Memory B cell (primary cell): ENCODE measurements at regions not wholly inside any gene's neighbourhood (a gene's known extent, or its start where the extent isn't known, plus 50 kb on each side); places are given as distances from the start of the nearest gene placed in this dataset.

ENCODE experiments used
- ATAC-seq: fragments of 150-1000 bp; cut with Tn5 transposase; 2 replicates; pipeline ENCODE4 v1.10.0; 2021; ENCODE audit warnings: low read depth, mild to moderate bottlenecking, moderate library complexity
- DNase-seq, 2 donors: peaks; one replicate each; pipeline ENCODE4 v3.0.0; 2022; ENCODE audit warnings: low spot score in 2 of 2
- H3K27ac Mint-ChIP-seq: one replicate; pipeline ENCODE4 v1.8.0; 2022; ENCODE audit warnings: mild to moderate bottlenecking, moderate library complexity, mixed read lengths
- H3K27me3 Mint-ChIP-seq: one replicate; pipeline ENCODE4 v1.8.0; 2022; ENCODE audit warnings: mixed read lengths
- H3K36me3 Mint-ChIP-seq: one replicate; pipeline ENCODE4 v1.8.0; 2022; ENCODE audit warnings: mild to moderate bottlenecking, mixed read lengths
- H3K4me1 Mint-ChIP-seq: one replicate; pipeline ENCODE4 v1.8.0; 2022; ENCODE audit warnings: mixed read lengths
- H3K4me3 Mint-ChIP-seq: one replicate; pipeline ENCODE4 v1.8.0; 2022; ENCODE audit warnings: mild to moderate bottlenecking, moderate library complexity, mixed read lengths
- H3K9me3 Mint-ChIP-seq: one replicate; pipeline ENCODE4 v1.8.0; 2022; ENCODE audit warnings: mixed read lengths

GRCh38 chr11:92306966-92307510 lies 82.4 kb downstream of the FAT3 start:
- Mint-ChIP-seq H3K27me3 (no peaks in the 10 kb centered on the region), H3K9me3 (peaks cover 1% of the 10 kb centered on the region), H3K36me3 (no peaks in the 10 kb centered on the region), H3K4me3 (no peak overlapping the region), H3K27ac (no peak overlapping the region), H3K4me1 (no peaks in the 10 kb centered on the region)
- no peak for ATAC-seq
- DNase-seq: no peak

- no peaks in the 10 kb centered on the region for H3K36me3 Mint-ChIP-seq
- H3K27ac Mint-ChIP-seq: no peak overlapping the region
- no peak for DNase-seq
- no peaks in the 10 kb centered on the region for H3K4me1 Mint-ChIP-seq
- ATAC-seq: no peak
- H3K27me3 Mint-ChIP-seq: no peaks in the 10 kb centered on the region
- no peaks in the 10 kb centered on the region for H3K9me3 Mint-ChIP-seq
- H3K4me3 Mint-ChIP-seq: no peak overlapping the region
Observed at GRCh38 chr11:92308366-92308765, 83.7 kb downstream of the FAT3 start.

- H3K27me3 Mint-ChIP-seq: no peaks in the 10 kb centered on the region
- DNase-seq (no peak), ATAC-seq (no peak)
- H3K4me3 Mint-ChIP-seq: no peak overlapping the region
- no peaks in the 10 kb centered on the region for H3K36me3 Mint-ChIP-seq
- no peaks in the 10 kb centered on the region for H3K4me1 Mint-ChIP-seq
- no peaks in the 10 kb centered on the region for H3K9me3 Mint-ChIP-seq
- no peak overlapping the region for H3K27ac Mint-ChIP-seq
Observed at GRCh38 chr11:92311616-92312449, 87.2 kb downstream of the FAT3 start.

GRCh38 chr11:92313784-92314183 lies 89.2 kb downstream of the FAT3 start:
- H3K4me1 Mint-ChIP-seq: no peaks in the 10 kb centered on the region
- no peak for ATAC-seq
- no peaks in the 10 kb centered on the region for H3K27me3 Mint-ChIP-seq

GRCh38 chr11:92314499-92314898 lies 89.9 kb downstream of the FAT3 start:
- ATAC-seq (no peak), DNase-seq (no peak)
- H3K4me1 Mint-ChIP-seq: no peaks in the 10 kb centered on the region
- no peaks in the 10 kb centered on the region for H3K27me3 Mint-ChIP-seq
- H3K36me3 Mint-ChIP-seq: no peaks in the 10 kb centered on the region
- H3K9me3 Mint-ChIP-seq: no peaks in the 10 kb centered on the region
- no peak overlapping the region for H3K27ac Mint-ChIP-seq
- H3K4me3 Mint-ChIP-seq: no peak overlapping the region

More at GRCh38 chr11:92313784-92314183, 89.2 kb downstream of the FAT3 start:
- H3K27ac Mint-ChIP-seq: no peak overlapping the region
- H3K36me3 Mint-ChIP-seq: no peaks in the 10 kb centered on the region
- no peaks in the 10 kb centered on the region for H3K9me3 Mint-ChIP-seq
- no peak for DNase-seq
- no peak overlapping the region for H3K4me3 Mint-ChIP-seq

- Mint-ChIP-seq H3K36me3 (no peaks in the 10 kb centered on the region), H3K4me3 (no peak overlapping the region), H3K27me3 (no peaks in the 10 kb centered on the region), H3K4me1 (no peaks in the 10 kb centered on the region), H3K9me3 (no peaks in the 10 kb centered on the region), H3K27ac (no peak overlapping the region)
- ATAC-seq: no peak
- no peak for DNase-seq
Observed at GRCh38 chr11:92316106-92316809, 91.6 kb downstream of the FAT3 start.

- no peak for ATAC-seq
- no peaks in the 10 kb centered on the region for H3K36me3 Mint-ChIP-seq
- H3K27ac Mint-ChIP-seq: no peak overlapping the region
- no peak for DNase-seq
- H3K4me3 Mint-ChIP-seq: no peak overlapping the region
- no peaks in the 10 kb centered on the region for H3K4me1 Mint-ChIP-seq
- H3K27me3 Mint-ChIP-seq: no peaks in the 10 kb centered on the region
- H3K9me3 Mint-ChIP-seq: no peaks in the 10 kb centered on the region
Observed at GRCh38 chr11:92317222-92317621, 92.6 kb downstream of the FAT3 start.

GRCh38 chr11:92317721-92318120 lies 93.1 kb downstream of the FAT3 start:
- Mint-ChIP-seq H3K4me3 (no peak overlapping the region), H3K9me3 (peaks cover under 1% of the 10 kb centered on the region), H3K4me1 (no peaks in the 10 kb centered on the region), H3K36me3 (no peaks in the 10 kb centered on the region), H3K27me3 (no peaks in the 10 kb centered on the region), H3K27ac (no peak overlapping the region)
- no peak for ATAC-seq
- DNase-seq: no peak

GRCh38 chr11:92322225-92322624 lies 97.6 kb downstream of the FAT3 start:
- Mint-ChIP-seq H3K4me3 (no peak overlapping the region), H3K27me3 (no peaks in the 10 kb centered on the region), H3K27ac (no peak overlapping the region), H3K4me1 (no peaks in the 10 kb centered on the region), H3K9me3 (peaks cover 4% of the 10 kb centered on the region), H3K36me3 (no peaks in the 10 kb centered on the region)
- ATAC-seq (no peak), DNase-seq (no peak)

- Mint-ChIP-seq H3K4me1 (no peaks in the 10 kb centered on the region), H3K9me3 (peaks cover 4% of the 10 kb centered on the region), H3K27ac (no peak overlapping the region), H3K4me3 (no peak overlapping the region), H3K27me3 (no peaks in the 10 kb centered on the region), H3K36me3 (no peaks in the 10 kb centered on the region)
- no peak for DNase-seq
- no peak for ATAC-seq
Observed at GRCh38 chr11:92324890-92325289, 100.3 kb downstream of the FAT3 start.

- DNase-seq (no peak), ATAC-seq (no peak)
- Mint-ChIP-seq H3K4me1 (no peaks in the 10 kb centered on the region), H3K4me3 (no peak overlapping the region), H3K27me3 (no peaks in the 10 kb centered on the region), H3K27ac (no peak overlapping the region), H3K9me3 (peaks cover 4% of the 10 kb centered on the region), H3K36me3 (no peaks in the 10 kb centered on the region)
Observed at GRCh38 chr11:92325416-92325815, 100.8 kb downstream of the FAT3 start.

- Mint-ChIP-seq H3K4me3 (no peak overlapping the region), H3K27me3 (no peaks in the 10 kb centered on the region), H3K4me1 (no peaks in the 10 kb centered on the region), H3K36me3 (no peaks in the 10 kb centered on the region), H3K27ac (no peak overlapping the region), H3K9me3 (peaks cover 2% of the 10 kb centered on the region)
- DNase-seq (no peak), ATAC-seq (no peak)
Observed at GRCh38 chr11:92329137-92329536, 104.5 kb downstream of the FAT3 start.

- no peak for ATAC-seq
- H3K36me3 Mint-ChIP-seq: no peaks in the 10 kb centered on the region
- no peak overlapping the region for H3K4me3 Mint-ChIP-seq
Observed at GRCh38 chr11:92329646-92330045, 105.0 kb downstream of the FAT3 start.

GRCh38 chr11:92330114-92330513 lies 105.5 kb downstream of the FAT3 start:
- no peak overlapping the region for H3K4me3 Mint-ChIP-seq

More at GRCh38 chr11:92329646-92330045, 105.0 kb downstream of the FAT3 start:
- Mint-ChIP-seq H3K9me3 (no peaks in the 10 kb centered on the region), H3K4me1 (no peaks in the 10 kb centered on the region), H3K27me3 (no peaks in the 10 kb centered on the region), H3K27ac (no peak overlapping the region)
- no peak for DNase-seq

More at GRCh38 chr11:92330114-92330513, 105.5 kb downstream of the FAT3 start:
- no peak for ATAC-seq
- H3K9me3 Mint-ChIP-seq: no peaks in the 10 kb centered on the region
- DNase-seq: no peak
- no peak overlapping the region for H3K27ac Mint-ChIP-seq
- no peaks in the 10 kb centered on the region for H3K27me3 Mint-ChIP-seq
- no peaks in the 10 kb centered on the region for H3K36me3 Mint-ChIP-seq
- H3K4me1 Mint-ChIP-seq: no peaks in the 10 kb centered on the region
